HepG2 (cell line): ENCODE measurements at regions not wholly inside any gene's neighbourhood (a gene's known extent, or its start where the extent isn't known, plus 50 kb on each side); places are given as distances from the start of the nearest gene placed in this dataset.

Source experiments
- ATF3 ChIP-seq: sonication (generic); formaldehyde crosslinking; IDR thresholded peaks from 2 replicates; pipeline ENCODE4 v1.4.0; 2020; ENCODE audit warnings: missing genetic modification reagents
- CENPT ChIP-seq: sonication (generic); formaldehyde crosslinking; IDR thresholded peaks from 2 replicates; pipeline ENCODE4 v1.8.0; 2022; ENCODE audit warnings: low read depth, mild to moderate bottlenecking, moderate library complexity, missing genetic modification reagents
- ETV6 ChIP-seq: sonication (generic); formaldehyde crosslinking; conservative IDR thresholded peaks from 2 replicates; pipeline ENCODE4 v1.4.0; 2020; ENCODE audit warnings: missing genetic modification reagents
- GFI1 ChIP-seq: sonication (generic); formaldehyde crosslinking; IDR thresholded peaks from 2 replicates; pipeline ENCODE4 v1.5.0; 2020; ENCODE audit warnings: missing genetic modification reagents, mild to moderate bottlenecking, borderline replicate concordance
- HNRNPK ChIP-seq: fragments of 200-400 bp; formaldehyde crosslinking; IDR thresholded peaks from 2 replicates; pipeline ENCODE4 v1.6.1; 2018; ENCODE audit warnings: low read length, low read depth, moderate library complexity, mild to moderate bottlenecking; ENCODE audit not compliant: poor library complexity, severe bottlenecking
- IKZF4 ChIP-seq: sonication (generic); formaldehyde crosslinking; IDR thresholded peaks from 2 replicates; pipeline ENCODE4 v1.5.1; 2020; ENCODE audit warnings: borderline replicate concordance, mild to moderate bottlenecking, low read depth, missing genetic modification reagents; ENCODE audit errors: not compliant biosample characterization
- MIXL1 ChIP-seq: IDR thresholded peaks from 2 replicates; pipeline ENCODE4 v1.6.1; 2016
- NFKBIZ ChIP-seq: IDR thresholded peaks from 2 replicates; pipeline ENCODE4 v1.6.1; 2018; ENCODE audit warnings: missing genetic modification reagents, missing compliant biosample characterization
- NFYC ChIP-seq: IDR thresholded peaks from 2 replicates; pipeline ENCODE4 v1.6.1; 2016; ENCODE audit warnings: missing genetic modification reagents, missing compliant biosample characterization
- PPARG ChIP-seq: conservative IDR thresholded peaks from 2 replicates; pipeline ENCODE4 v1.6.1; 2016; ENCODE audit warnings: missing biosample characterization, missing genetic modification reagents
- SNAPC4 ChIP-seq: sonication (generic); formaldehyde crosslinking; IDR thresholded peaks from 2 replicates; pipeline ENCODE4 v1.4.0; 2020; ENCODE audit warnings: mild to moderate bottlenecking, missing genetic modification reagents
- SP140L ChIP-seq: sonication (generic); formaldehyde crosslinking; IDR thresholded peaks from 2 replicates; pipeline ENCODE4 v1.4.0; 2020; ENCODE audit warnings: missing genetic modification reagents, borderline replicate concordance
- XRCC5 ChIP-seq: fragments of 200-400 bp; formaldehyde crosslinking; optimal IDR thresholded peaks from 2 replicates; pipeline ENCODE3; 2017; ENCODE audit warnings: mild to moderate bottlenecking, low read length
- ZMYM2 ChIP-seq: sonication (generic); formaldehyde crosslinking; IDR thresholded peaks from 2 replicates; pipeline ENCODE4 v1.8.0; 2022; ENCODE audit warnings: mild to moderate bottlenecking, missing genetic modification reagents
- ZNF24 ChIP-seq: fragments of 450-650 bp; IDR thresholded peaks from 2 replicates; pipeline ENCODE4 v1.6.1; 2017; ENCODE audit warnings: antibody characterized with exemption, mild to moderate bottlenecking
- ZNF550 ChIP-seq: sonication (generic); formaldehyde crosslinking; IDR thresholded peaks from 2 replicates; pipeline ENCODE4 v1.4.0; 2020; ENCODE audit warnings: mild to moderate bottlenecking, missing genetic modification reagents, borderline replicate concordance
- ZNF609 ChIP-seq: sonication (generic); formaldehyde crosslinking; IDR thresholded peaks from 2 replicates; pipeline ENCODE4 v1.4.0; 2020; ENCODE audit warnings: mild to moderate bottlenecking, missing genetic modification reagents, borderline replicate concordance
- ZNF781 ChIP-seq: sonication (generic); formaldehyde crosslinking; IDR thresholded peaks from 2 replicates; pipeline ENCODE4 v1.5.1; 2020; ENCODE audit warnings: borderline replicate concordance, mild to moderate bottlenecking, missing genetic modification reagents; ENCODE audit errors: not compliant biosample characterization
- ZNF879 ChIP-seq: sonication (generic); formaldehyde crosslinking; IDR thresholded peaks from 2 replicates; pipeline ENCODE4 v1.8.1; 2023; ENCODE audit warnings: missing genetic modification reagents

GRCh38 chr13:30831515-30831914 is 74.6 kb upstream of the MEDAG start (continued):
- TF ChIP-seq SP140L (no peak), IKZF4 (no peak), ZNF24 (no peak), ZNF550 (CRISPR knock-in tag) (no peak), HNRNPK (no peak), NFKBIZ (no peak), ATF3 (CRISPR knock-in tag) (no peak), ZNF781 (CRISPR knock-in tag) (no peak), MIXL1 (CRISPR knock-in tag) (no peak), PPARG (CRISPR knock-in tag) (no peak), XRCC5 (no peak), ETV6 (no peak), SNAPC4 (CRISPR knock-in tag) (no peak), NFYC (CRISPR knock-in tag) (no peak), ZNF609 (no peak; the same call in 1 of the 2 replicates), CENPT (CRISPR knock-in tag) (no peak), ZMYM2 (CRISPR knock-in tag) (peak; percentile 73), GFI1 (peak; percentile 61; the same call in 1 of the 2 replicates), ZNF879 (CRISPR knock-in tag) (no peak)
